ENCODE measurements at regions not wholly inside any gene's neighbourhood (a gene's known extent, or its start where the extent isn't known, plus 50 kb on each side); places are given as distances from the start of the nearest gene placed in this dataset.

GRCh38 chr15:36291501-36291900 lies 287.9 kb upstream of the CDIN1 start:
- DNase-seq (ENCODE audit: low read depth) = no peak
- TF ChIP-seq CTCF (IDR thresholded peaks at IDR 0.05; ENCODE audit: low read depth, low read length, missing control alignments) = no peak
- no peak overlapping the region for H3K4me3 ChIP-seq (ENCODE audit: low read depth, low read length)

GRCh38 chr15:36294359-36294758 lies 285.1 kb upstream of the CDIN1 start:
- TF ChIP-seq CTCF (IDR thresholded peaks at IDR 0.05; ENCODE audit: low read depth, low read length, missing control alignments) = no peak
- no peak for DNase-seq (ENCODE audit: low read depth)

GRCh38 chr15:36301947-36302346 lies 277.5 kb upstream of the CDIN1 start:
- no peak overlapping the region for H3K4me3 ChIP-seq (ENCODE audit: low read depth, low read length)
- TF ChIP-seq CTCF (IDR thresholded peaks at IDR 0.05; ENCODE audit: low read depth, low read length, missing control alignments) = no peak
- DNase-seq (ENCODE audit: low read depth) = no peak

More at GRCh38 chr15:36294359-36294758, 285.1 kb upstream of the CDIN1 start:
- no peak overlapping the region for H3K4me3 ChIP-seq (ENCODE audit: low read depth, low read length)

- DNase-seq (ENCODE audit: low read depth) = no peak
- no peak overlapping the region for H3K4me3 ChIP-seq (ENCODE audit: low read depth, low read length)
- TF ChIP-seq CTCF (IDR thresholded peaks at IDR 0.05; ENCODE audit: low read depth, low read length, missing control alignments) = no peak
Measured at GRCh38 chr15:36313021-36313420, 266.4 kb upstream of the CDIN1 start.

- DNase-seq (ENCODE audit: low read depth) = no peak
- no peak for TF ChIP-seq CTCF (IDR thresholded peaks at IDR 0.05; ENCODE audit: low read depth, low read length, missing control alignments)
- H3K4me3 ChIP-seq (ENCODE audit: low read depth, low read length) = no peak overlapping the region
Measured at GRCh38 chr15:36313736-36314280, 265.6 kb upstream of the CDIN1 start.

- TF ChIP-seq CTCF (IDR thresholded peaks at IDR 0.05; ENCODE audit: low read depth, low read length, missing control alignments) = no peak
- H3K4me3 ChIP-seq (ENCODE audit: low read depth, low read length) = no peak overlapping the region
- no peak for DNase-seq (ENCODE audit: low read depth)
Measured at GRCh38 chr15:36315649-36316048, 263.8 kb upstream of the CDIN1 start.

GRCh38 chr15:36323615-36324014 lies 255.8 kb upstream of the CDIN1 start:
- no peak for DNase-seq (ENCODE audit: low read depth)
- no peak overlapping the region for H3K4me3 ChIP-seq (ENCODE audit: low read depth, low read length)
- TF ChIP-seq CTCF (IDR thresholded peaks at IDR 0.05; ENCODE audit: low read depth, low read length, missing control alignments) = no peak
